HL-60 (cell line): ENCODE measurements at regions not wholly inside any gene's neighbourhood (a gene's known extent, or its start where the extent isn't known, plus 50 kb on each side); places are given as distances from the start of the nearest gene placed in this dataset.

ENCODE experiments used
- DNase-seq, 2 experiments: peaks; one replicate each; pipeline ENCODE4 v3.0.0-alpha.2; 2010 to 2020; ENCODE audit warnings: low read depth in 1 of 2, low spot score in 1 of 2
- H3K27ac ChIP-seq: fragments of 250-450 bp; sonication (Bioruptor Pico); replicated peaks from 2 replicates; pipeline ENCODE4 v1.5.1; 2020; ENCODE audit warnings: mild to moderate bottlenecking, moderate library complexity
- H3K27me3 ChIP-seq: fragments of 250-450 bp; sonication (Bioruptor Pico); 2 replicates; pipeline ENCODE4 v1.5.1; 2021; ENCODE audit warnings: mild to moderate bottlenecking, moderate library complexity; ENCODE audit not compliant: insufficient read depth, poor library complexity, severe bottlenecking
- H3K4me3 ChIP-seq: replicated peaks from 2 replicates; pipeline ENCODE4 v1.5.1; 2011; ENCODE audit warnings: mild to moderate bottlenecking, control low read depth, low read length; ENCODE audit not compliant: insufficient read depth
- GABPA ChIP-seq: IDR thresholded peaks from 2 replicates; pipeline ENCODE4 v1.6.1; 2012; ENCODE audit warnings: low read depth
- POLR2AphosphoS5 ChIP-seq: IDR thresholded peaks from 2 replicates; pipeline ENCODE4 v1.6.1; 2012; ENCODE audit warnings: low read depth
- SPI1 ChIP-seq: IDR thresholded peaks from 2 replicates; pipeline ENCODE4 v1.6.1; 2012; ENCODE audit warnings: low read depth, mild to moderate bottlenecking, borderline replicate concordance
- TF ChIP-seq, protein P1 (sequence below): IDR thresholded peaks from one replicate; pipeline ENCODE4 v1.5.1; 2011; ENCODE audit warnings: low read length, control low read depth, inconsistent platforms; ENCODE audit not compliant: insufficient read depth
- TF ChIP-seq, protein P2 (sequence below): IDR thresholded peaks from 2 replicates; pipeline ENCODE4 v1.6.1; 2012; ENCODE audit warnings: low read depth; ENCODE audit not compliant: insufficient replicate concordance

DNA sequence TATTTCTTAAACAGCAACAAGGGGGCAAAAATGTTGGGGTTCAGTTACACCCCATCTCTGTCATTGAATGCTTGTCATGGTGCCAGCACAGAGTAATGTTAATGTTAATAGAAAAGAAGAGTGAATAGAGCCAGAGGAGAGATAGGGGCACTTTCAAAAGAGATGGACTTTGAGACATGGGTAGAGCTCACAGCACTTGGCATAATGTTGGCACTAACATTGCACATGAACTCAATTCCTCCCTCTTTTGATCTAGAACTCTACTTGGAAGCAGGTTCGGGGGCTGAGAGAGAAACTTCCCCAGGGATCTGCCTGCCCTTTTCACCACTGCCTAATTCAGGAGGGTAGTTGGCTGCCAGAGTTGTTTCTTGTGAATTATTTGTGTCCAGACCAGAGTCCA is 188.0 kb upstream of the ADRA1D start:
- Histone ChIP-seq H3K27ac (no peak overlapping the region), H3K27me3 (no peaks in the 10 kb centered on the region), H3K4me3 (no peak overlapping the region)
- TF ChIP-seq SPI1 (no peak), GABPA (no peak), POLR2AphosphoS5 (no peak)
- TF ChIP-seq, protein P1, sequence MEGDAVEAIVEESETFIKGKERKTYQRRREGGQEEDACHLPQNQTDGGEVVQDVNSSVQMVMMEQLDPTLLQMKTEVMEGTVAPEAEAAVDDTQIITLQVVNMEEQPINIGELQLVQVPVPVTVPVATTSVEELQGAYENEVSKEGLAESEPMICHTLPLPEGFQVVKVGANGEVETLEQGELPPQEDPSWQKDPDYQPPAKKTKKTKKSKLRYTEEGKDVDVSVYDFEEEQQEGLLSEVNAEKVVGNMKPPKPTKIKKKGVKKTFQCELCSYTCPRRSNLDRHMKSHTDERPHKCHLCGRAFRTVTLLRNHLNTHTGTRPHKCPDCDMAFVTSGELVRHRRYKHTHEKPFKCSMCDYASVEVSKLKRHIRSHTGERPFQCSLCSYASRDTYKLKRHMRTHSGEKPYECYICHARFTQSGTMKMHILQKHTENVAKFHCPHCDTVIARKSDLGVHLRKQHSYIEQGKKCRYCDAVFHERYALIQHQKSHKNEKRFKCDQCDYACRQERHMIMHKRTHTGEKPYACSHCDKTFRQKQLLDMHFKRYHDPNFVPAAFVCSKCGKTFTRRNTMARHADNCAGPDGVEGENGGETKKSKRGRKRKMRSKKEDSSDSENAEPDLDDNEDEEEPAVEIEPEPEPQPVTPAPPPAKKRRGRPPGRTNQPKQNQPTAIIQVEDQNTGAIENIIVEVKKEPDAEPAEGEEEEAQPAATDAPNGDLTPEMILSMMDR = no peak
- TF ChIP-seq, protein P2, sequence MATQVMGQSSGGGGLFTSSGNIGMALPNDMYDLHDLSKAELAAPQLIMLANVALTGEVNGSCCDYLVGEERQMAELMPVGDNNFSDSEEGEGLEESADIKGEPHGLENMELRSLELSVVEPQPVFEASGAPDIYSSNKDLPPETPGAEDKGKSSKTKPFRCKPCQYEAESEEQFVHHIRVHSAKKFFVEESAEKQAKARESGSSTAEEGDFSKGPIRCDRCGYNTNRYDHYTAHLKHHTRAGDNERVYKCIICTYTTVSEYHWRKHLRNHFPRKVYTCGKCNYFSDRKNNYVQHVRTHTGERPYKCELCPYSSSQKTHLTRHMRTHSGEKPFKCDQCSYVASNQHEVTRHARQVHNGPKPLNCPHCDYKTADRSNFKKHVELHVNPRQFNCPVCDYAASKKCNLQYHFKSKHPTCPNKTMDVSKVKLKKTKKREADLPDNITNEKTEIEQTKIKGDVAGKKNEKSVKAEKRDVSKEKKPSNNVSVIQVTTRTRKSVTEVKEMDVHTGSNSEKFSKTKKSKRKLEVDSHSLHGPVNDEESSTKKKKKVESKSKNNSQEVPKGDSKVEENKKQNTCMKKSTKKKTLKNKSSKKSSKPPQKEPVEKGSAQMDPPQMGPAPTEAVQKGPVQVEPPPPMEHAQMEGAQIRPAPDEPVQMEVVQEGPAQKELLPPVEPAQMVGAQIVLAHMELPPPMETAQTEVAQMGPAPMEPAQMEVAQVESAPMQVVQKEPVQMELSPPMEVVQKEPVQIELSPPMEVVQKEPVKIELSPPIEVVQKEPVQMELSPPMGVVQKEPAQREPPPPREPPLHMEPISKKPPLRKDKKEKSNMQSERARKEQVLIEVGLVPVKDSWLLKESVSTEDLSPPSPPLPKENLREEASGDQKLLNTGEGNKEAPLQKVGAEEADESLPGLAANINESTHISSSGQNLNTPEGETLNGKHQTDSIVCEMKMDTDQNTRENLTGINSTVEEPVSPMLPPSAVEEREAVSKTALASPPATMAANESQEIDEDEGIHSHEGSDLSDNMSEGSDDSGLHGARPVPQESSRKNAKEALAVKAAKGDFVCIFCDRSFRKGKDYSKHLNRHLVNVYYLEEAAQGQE = no peak
- DNase-seq = no peak

DNA sequence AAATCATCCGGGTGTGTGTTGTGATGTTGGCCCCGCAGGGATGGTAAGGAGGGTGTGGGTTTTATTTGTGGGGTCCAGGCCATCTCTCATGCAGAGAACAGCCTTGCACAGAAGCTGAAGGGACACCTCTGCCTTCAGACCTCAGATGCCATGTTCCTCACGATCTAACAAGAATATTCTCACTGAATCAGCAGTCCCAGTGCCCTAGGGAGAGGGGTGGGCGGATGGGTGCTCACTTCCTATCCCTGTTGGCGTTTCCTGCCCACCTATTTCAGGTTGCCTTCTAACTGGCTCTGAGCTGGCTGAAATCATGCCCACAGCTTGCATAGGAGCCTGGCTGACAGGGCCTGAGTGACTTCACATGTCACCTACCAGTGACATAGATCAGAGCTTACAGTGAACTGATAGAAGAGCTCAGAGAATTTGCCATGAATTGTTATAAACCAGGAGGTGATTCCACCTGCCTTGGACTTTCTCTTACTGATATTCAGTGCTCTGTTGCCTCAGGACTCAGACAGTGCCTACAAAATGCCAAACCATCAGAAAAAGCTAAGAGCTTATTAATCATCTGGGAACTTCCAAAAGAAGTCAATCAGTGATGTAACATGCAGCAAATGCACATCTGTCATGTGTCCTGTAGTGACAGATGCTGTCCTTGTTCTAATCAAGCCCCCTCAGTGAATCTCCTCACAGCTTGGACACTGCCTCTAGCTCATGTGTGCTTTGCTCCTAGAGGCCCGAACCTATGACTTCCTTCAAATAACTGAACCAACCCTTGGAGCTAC is 186.8 kb upstream of the ADRA1D start:
- no peak overlapping the region for H3K27ac ChIP-seq
- no peaks in the 10 kb centered on the region for H3K27me3 ChIP-seq
- no peak for DNase-seq
- no peak overlapping the region for H3K4me3 ChIP-seq
- TF ChIP-seq GABPA = no peak
- TF ChIP-seq, protein P2 = no peak
- TF ChIP-seq, protein P1 = no peak
- TF ChIP-seq POLR2AphosphoS5 = no peak
- TF ChIP-seq SPI1 = no peak

DNA sequence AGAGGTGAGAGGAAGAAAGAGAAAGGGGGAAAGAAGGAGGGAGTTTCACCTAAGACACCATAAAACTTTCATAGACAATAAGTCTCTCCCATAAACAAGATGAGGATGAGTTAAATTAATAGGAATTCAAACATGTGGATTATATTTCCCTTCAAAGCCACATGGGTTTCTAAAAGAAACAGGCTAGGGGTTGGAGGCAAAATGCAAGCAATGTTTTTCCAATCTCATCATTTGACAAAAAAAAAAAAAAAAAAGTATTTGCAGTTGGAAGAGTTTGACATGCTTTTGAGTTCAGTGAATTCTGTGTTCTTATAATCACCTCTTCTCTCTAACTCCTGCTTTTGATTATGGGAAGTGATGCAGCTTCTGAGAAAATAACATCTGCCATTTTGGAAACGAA is 186.1 kb upstream of the ADRA1D start:
- no peak for DNase-seq
- H3K27ac ChIP-seq = no peak overlapping the region
- no peaks in the 10 kb centered on the region for H3K27me3 ChIP-seq
- TF ChIP-seq POLR2AphosphoS5 = no peak
- TF ChIP-seq, protein P1 = no peak
- TF ChIP-seq, protein P2 = no peak
- no peak for TF ChIP-seq GABPA
- no peak for TF ChIP-seq SPI1
- no peak overlapping the region for H3K4me3 ChIP-seq
